ENCODE measurements at regions not wholly inside any gene's neighbourhood (a gene's known extent, or its start where the extent isn't known, plus 50 kb on each side); places are given as distances from the start of the nearest gene placed in this dataset.

GRCh38 chr12:97921979-97922722 is 459.5 kb downstream of the RMST start:
- no peaks in the 10 kb centered on the region for H3K9me3 ChIP-seq (ENCODE audit: control insufficient read depth, low read depth, low read length)
- H3K4me3 ChIP-seq (ENCODE audit: control insufficient read depth in 2 of 3, extremely low read depth in 1 of 3, insufficient read depth in 2 of 3, low read depth in 1 of 3, low read length in 3 of 3), result no peak overlapping the region
- DNase-seq (ENCODE audit: low read depth, low spot score) (no peak), FAIRE-seq (peak; percentile 43)
- TF ChIP-seq CTCF (optimal IDR thresholded peaks at IDR 0.05 in 1 of 3, IDR thresholded peaks at IDR 0.05 in 1 of 3, conservative IDR thresholded peaks at IDR 0.05 in 1 of 3; ENCODE audit: extremely low read depth in 1 of 3, insufficient read depth in 2 of 3, low read length in 3 of 3), result no peak
- no peak for TF ChIP-seq EZH2 (IDR thresholded peaks at IDR 0.05; ENCODE audit: low read length)
- no peaks in the 10 kb centered on the region for H3K27me3 ChIP-seq (ENCODE audit: control insufficient read depth, extremely low read depth, insufficient read depth, low read length)
- H4K20me1 ChIP-seq (ENCODE audit: control insufficient read depth, extremely low read depth, insufficient read depth, low read length), result no peaks in the 10 kb centered on the region
- no peaks in the 10 kb centered on the region for H3K9me1 ChIP-seq (ENCODE audit: control insufficient read depth, extremely low read depth, insufficient read depth, low read length)
- H3K4me2 ChIP-seq (ENCODE audit: control insufficient read depth, extremely low read depth, insufficient read depth, low read depth, low read length), result no peak overlapping the region
- H3K9ac ChIP-seq (ENCODE audit: control insufficient read depth, extremely low read depth, insufficient read depth, low read length), result no peak overlapping the region
- dilution Hi-C loops (cut with MboI; ENCODE audit: extremely low pct_ligation_motif_present, low sequenced_read_pairs), result no loop called here
- H3K36me3 ChIP-seq (ENCODE audit: control insufficient read depth in 2 of 2, extremely low read depth in 1 of 2, insufficient read depth in 2 of 2, low read length in 2 of 2), result no peaks in the 10 kb centered on the region
- no peak overlapping the region for H2AFZ ChIP-seq (ENCODE audit: control insufficient read depth, low read length)
- no peaks in the 10 kb centered on the region for H3K4me1 ChIP-seq (ENCODE audit: control insufficient read depth, extremely low read depth, insufficient read depth, low read length)
- no peak overlapping the region for H3K27ac ChIP-seq (ENCODE audit: control insufficient read depth, insufficient read depth, low read length)
- H3K79me2 ChIP-seq (ENCODE audit: control insufficient read depth, insufficient read depth, low read length), result no peaks in the 10 kb centered on the region

GRCh38 chr12:97923546-97923945 is 460.9 kb downstream of the RMST start:
- FAIRE-seq, result no peak
- Histone ChIP-seq H4K20me1 (ENCODE audit: control insufficient read depth, extremely low read depth, insufficient read depth, low read length) (no peaks in the 10 kb centered on the region), H3K27me3 (ENCODE audit: control insufficient read depth, extremely low read depth, insufficient read depth, low read length) (no peaks in the 10 kb centered on the region), H3K36me3 (ENCODE audit: control insufficient read depth in 2 of 2, extremely low read depth in 1 of 2, insufficient read depth in 2 of 2, low read length in 2 of 2) (no peaks in the 10 kb centered on the region), H3K4me1 (ENCODE audit: control insufficient read depth, extremely low read depth, insufficient read depth, low read length) (no peaks in the 10 kb centered on the region), H3K9me1 (ENCODE audit: control insufficient read depth, extremely low read depth, insufficient read depth, low read length) (no peaks in the 10 kb centered on the region), H3K27ac (ENCODE audit: control insufficient read depth, insufficient read depth, low read length) (no peak overlapping the region), H3K4me3 (ENCODE audit: control insufficient read depth in 2 of 3, extremely low read depth in 1 of 3, insufficient read depth in 2 of 3, low read depth in 1 of 3, low read length in 3 of 3) (no peak overlapping the region), H2AFZ (ENCODE audit: control insufficient read depth, low read length) (no peak overlapping the region), H3K4me2 (ENCODE audit: control insufficient read depth, extremely low read depth, insufficient read depth, low read depth, low read length) (no peak overlapping the region), H3K9ac (ENCODE audit: control insufficient read depth, extremely low read depth, insufficient read depth, low read length) (no peak overlapping the region), H3K9me3 (ENCODE audit: control insufficient read depth, low read depth, low read length) (no peaks in the 10 kb centered on the region), H3K79me2 (ENCODE audit: control insufficient read depth, insufficient read depth, low read length) (no peaks in the 10 kb centered on the region)
- no peak for DNase-seq (ENCODE audit: low read depth, low spot score)
- no peak for TF ChIP-seq CTCF (optimal IDR thresholded peaks at IDR 0.05 in 1 of 3, IDR thresholded peaks at IDR 0.05 in 1 of 3, conservative IDR thresholded peaks at IDR 0.05 in 1 of 3; ENCODE audit: extremely low read depth in 1 of 3, insufficient read depth in 2 of 3, low read length in 3 of 3)
- no peak for TF ChIP-seq EZH2 (IDR thresholded peaks at IDR 0.05; ENCODE audit: low read length)
- dilution Hi-C loops (cut with MboI; ENCODE audit: extremely low pct_ligation_motif_present, low sequenced_read_pairs), result no loop called here

Data from keratinocyte (primary cell).